HEK293T (cell line): ENCODE measurements at regions not wholly inside any gene's neighbourhood (a gene's known extent, or its start where the extent isn't known, plus 50 kb on each side); places are given as distances from the start of the nearest gene placed in this dataset.

ENCODE experiments used
- BHLHE40 ChIP-seq: fragments of 450-650 bp; IDR thresholded peaks from 2 replicates; pipeline ENCODE4 v1.6.1; 2016; ENCODE audit warnings: mild to moderate bottlenecking, moderate library complexity, borderline replicate concordance
- ELF4 ChIP-seq: fragments of 450-650 bp; IDR thresholded peaks from 2 replicates; pipeline ENCODE4 v1.6.1; 2017; ENCODE audit warnings: antibody characterized with exemption
- FOXA1 ChIP-seq: fragments of 450-650 bp; IDR thresholded peaks from 2 replicates; pipeline ENCODE4 v1.6.1; 2016; ENCODE audit warnings: mild to moderate bottlenecking
- FOXM1 ChIP-seq: fragments of 450-650 bp; IDR thresholded peaks from 2 replicates; pipeline ENCODE4 v1.6.1; 2017; ENCODE audit warnings: mild to moderate bottlenecking, borderline replicate concordance
- L3MBTL2 ChIP-seq: fragments of 450-650 bp; conservative IDR thresholded peaks from 2 replicates; pipeline ENCODE4 v1.6.1; 2016; ENCODE audit warnings: mild to moderate bottlenecking
- NFRKB ChIP-seq: fragments of 450-650 bp; IDR thresholded peaks from 2 replicates; pipeline ENCODE4 v1.6.1; 2016; ENCODE audit warnings: mild to moderate bottlenecking, moderate library complexity
- SUZ12 ChIP-seq: fragments of 450-650 bp; IDR thresholded peaks from 2 replicates; pipeline ENCODE4 v1.6.1; 2016; ENCODE audit warnings: mild to moderate bottlenecking
- ZNF384 ChIP-seq: fragments of 450-650 bp; IDR thresholded peaks from 2 replicates; pipeline ENCODE4 v1.6.1; 2016

DNA sequence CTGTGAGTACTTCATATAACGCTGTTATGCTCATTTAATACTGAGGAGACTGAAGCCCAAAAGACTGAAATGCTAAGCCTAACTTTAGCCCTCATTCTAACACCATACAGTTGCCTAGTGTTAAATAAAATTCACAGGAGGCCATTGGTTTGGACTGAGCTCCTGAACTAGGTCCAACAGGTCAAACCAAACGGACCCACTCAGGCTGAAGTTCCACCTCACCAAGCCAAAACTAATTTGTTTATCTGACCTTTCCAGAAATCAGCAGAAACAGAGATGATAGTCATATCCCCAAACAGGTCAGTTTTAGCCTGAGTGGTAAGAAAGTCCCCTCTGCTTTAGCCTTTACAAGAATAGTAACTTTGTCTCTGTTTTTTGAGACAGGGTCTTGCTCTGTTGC lies 311.3 kb upstream of the ZP4 start:
- TF ChIP-seq SUZ12 (no peak), NFRKB (no peak), FOXM1 (no peak), FOXA1 (no peak), ELF4 (no peak), BHLHE40 (no peak), ZNF384 (no peak), L3MBTL2 (no peak)
